ENCODE measurements at regions not wholly inside any gene's neighbourhood (a gene's known extent, or its start where the extent isn't known, plus 50 kb on each side); places are given as distances from the start of the nearest gene placed in this dataset.

- no peak overlapping the region for H4K8ac ChIP-seq (ENCODE audit: low read depth in 2 of 2, low read length in 2 of 2)
- no peak overlapping the region for H3K14ac ChIP-seq (replicated peaks; ENCODE audit: low read depth, low read length)
- H3K9me3 ChIP-seq (ENCODE audit: control insufficient read depth, insufficient read depth, low read length), result no peaks in the 10 kb centered on the region
- no peak overlapping the region for H2AK9ac ChIP-seq (replicated peaks; ENCODE audit: low read depth, low read length, poor library complexity)
- H2BK120ac ChIP-seq (ENCODE audit: low read depth, low read length), result no peak overlapping the region
- H3K36me3 ChIP-seq (ENCODE audit: control insufficient read depth, insufficient read depth, low read length), result no peaks in the 10 kb centered on the region
- no peaks in the 10 kb centered on the region for H4K20me1 ChIP-seq (ENCODE audit: insufficient read depth, low read length)
- H3K9me1 ChIP-seq (ENCODE audit: insufficient read depth, low read length), result no peaks in the 10 kb centered on the region
- BruUV-seq (replicated peaks), result no TSS peak
- no peak overlapping the region for H3K56ac ChIP-seq (ENCODE audit: extremely low read depth, insufficient read depth, low read length)
- intact Hi-C loops (cut with micrococcal nuclease), result no loop called here
- H3K9ac ChIP-seq (ENCODE audit: low read depth, low read length), result no peak overlapping the region
- H4K91ac ChIP-seq (ENCODE audit: insufficient read depth, low read depth, low read length), result no peak overlapping the region
- no CpG with 5 or more reads among the region's 1 CpG for WGBS, 2 experiments (ENCODE audit: extremely low coverage in 2 of 2, insufficient read length in 1 of 2)
- no peak overlapping the region for H2AK5ac ChIP-seq (ENCODE audit: low read depth, low read length)
- H4K5ac ChIP-seq (ENCODE audit: low read depth, low read length), result no peak overlapping the region
- H3K4me1 ChIP-seq (ENCODE audit: control insufficient read depth, insufficient read depth, low read length), result no peaks in the 10 kb centered on the region
- H3K79me1 ChIP-seq (ENCODE audit: low read depth in 1 of 2, low read length in 2 of 2), result no peaks in the 10 kb centered on the region
- H3K4me3 ChIP-seq (ENCODE audit: insufficient read depth, low read depth, low read length), result no peak overlapping the region
- ChIA-PET POLR2A (ENCODE audit: unreplicated experiment) (no interaction called here), CTCF (no interaction called here)
- DNase-seq (no peak), ATAC-seq (ENCODE audit: low read depth) (no peak)
- in situ Hi-C loops (cut with MboI; ENCODE audit: low sequenced_read_pairs), result no loop called here
- no peak overlapping the region for H2BK15ac ChIP-seq (ENCODE audit: low read depth, low read length)
- no peak overlapping the region for H3K4me2 ChIP-seq (ENCODE audit: low read depth, low read length)
- no peak overlapping the region for H2BK20ac ChIP-seq (ENCODE audit: low read depth, low read length)
- no peak overlapping the region for H2AFZ ChIP-seq (replicated peaks; ENCODE audit: low read length, poor library complexity)
- dilution Hi-C loops (cut with HindIII; ENCODE audit: low sequenced_read_pairs, unreplicated experiment), result no loop called here
- H2BK5ac ChIP-seq (ENCODE audit: low read depth, low read length, poor library complexity, severe bottlenecking), result no peak overlapping the region
- H3K18ac ChIP-seq (ENCODE audit: low read depth, low read length), result no peak overlapping the region
- no peak overlapping the region for H3K27ac ChIP-seq (ENCODE audit: insufficient read depth, low read length)
- H3K23ac ChIP-seq (ENCODE audit: low read depth, low read length), result no peak overlapping the region
- TF ChIP-seq CHD1 (IDR thresholded peaks at IDR 0.05; ENCODE audit: low read depth, low read length), result no peak
- TF ChIP-seq, protein P1, sequence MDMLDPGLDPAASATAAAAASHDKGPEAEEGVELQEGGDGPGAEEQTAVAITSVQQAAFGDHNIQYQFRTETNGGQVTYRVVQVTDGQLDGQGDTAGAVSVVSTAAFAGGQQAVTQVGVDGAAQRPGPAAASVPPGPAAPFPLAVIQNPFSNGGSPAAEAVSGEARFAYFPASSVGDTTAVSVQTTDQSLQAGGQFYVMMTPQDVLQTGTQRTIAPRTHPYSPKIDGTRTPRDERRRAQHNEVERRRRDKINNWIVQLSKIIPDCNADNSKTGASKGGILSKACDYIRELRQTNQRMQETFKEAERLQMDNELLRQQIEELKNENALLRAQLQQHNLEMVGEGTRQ (IDR thresholded peaks at IDR 0.05; ENCODE audit: low read depth, low read length), result no peak
- TF ChIP-seq RCOR1 (IDR thresholded peaks at IDR 0.05; ENCODE audit: insufficient replicate concordance, low read length), result no peak
- TF ChIP-seq MAZ (IDR thresholded peaks at IDR 0.05; ENCODE audit: borderline replicate concordance, low read depth, low read length), result no peak
- no peak for TF ChIP-seq FOS (IDR thresholded peaks at IDR 0.05; ENCODE audit: low read depth, low read length)
- no peak for TF ChIP-seq MXI1 (IDR thresholded peaks at IDR 0.05; ENCODE audit: borderline replicate concordance, low read depth, low read length)
- no peak for TF ChIP-seq RAD21 (IDR thresholded peaks at IDR 0.05; ENCODE audit: low read length)
- no peak for TF ChIP-seq MAFK (IDR thresholded peaks at IDR 0.05; ENCODE audit: low read depth, low read length)
- TF ChIP-seq ELK1 (IDR thresholded peaks at IDR 0.05; ENCODE audit: borderline replicate concordance, low read depth, low read length), result no peak
- TF ChIP-seq POLR2A (IDR thresholded peaks at IDR 0.05; ENCODE audit: low read depth, low read length), result no peak
- TF ChIP-seq NFE2L2 (IDR thresholded peaks at IDR 0.05; ENCODE audit: low read depth, low read length), result no peak
- no peak for TF ChIP-seq SMC3 (IDR thresholded peaks at IDR 0.05; ENCODE audit: low read depth, low read length)
- TF ChIP-seq BHLHE40 (IDR thresholded peaks at IDR 0.05; ENCODE audit: low read depth, low read length), result no peak
- no peak for TF ChIP-seq CEBPB (IDR thresholded peaks at IDR 0.05; ENCODE audit: low read depth, low read length)
- no peaks in the 10 kb centered on the region for H3K27me3 ChIP-seq (ENCODE audit: control insufficient read depth, insufficient read depth, low read length)
- H3K4ac ChIP-seq (ENCODE audit: low read depth, low read length), result no peak overlapping the region
Observed at GRCh38 chr7:35316549-35316948, 62.6 kb upstream of the TBX20 start.

All from IMR-90 (cell line).